H1 (cell line): ENCODE measurements at regions not wholly inside any gene's neighbourhood (a gene's known extent, or its start where the extent isn't known, plus 50 kb on each side); places are given as distances from the start of the nearest gene placed in this dataset.

Source experiments
- CTCF ChIA-PET: fragments of 300-600 bp; sonication (Branson Sonifier 250); formaldehyde crosslinking; loops from one replicate; lab custom pipeline; 2021; ENCODE audit not compliant: partially characterized antibody; lab: Charles Lee
- POLR2A ChIA-PET: fragments of 300-600 bp; sonication (Branson Sonifier 250); formaldehyde crosslinking; loops from one replicate; lab custom pipeline; 2021; ENCODE audit warnings: inconsistent platforms; ENCODE audit not compliant: partially characterized antibody; lab: Charles Lee
- DNase-seq, 2 experiments: peaks; one replicate each; pipeline versions ENCODE4 v3.0.0 to v3.0.0-alpha.2; 2010 to 2022; ENCODE audit warnings: low spot score in 2 of 2, low read depth in 1 of 2, mixed read lengths in 1 of 2
- FAIRE-seq: peaks from 2 replicates; lab custom pipeline; 2011; peaks lifted over from hg19 to GRCh38; lab: Jason Lieb, UNC
- H2AFZ ChIP-seq: 2 replicates; pipeline ENCODE4 v1.8.1; 2012; ENCODE audit warnings: low read length, inconsistent platforms
- H2AK5ac ChIP-seq: 2 replicates; pipeline ENCODE4 v1.6.1; 2013; ENCODE audit warnings: low read depth, low read length
- H2BK120ac ChIP-seq: replicated peaks from 2 replicates; pipeline ENCODE3; 2013; ENCODE audit warnings: low read depth, low read length, inconsistent platforms
- H2BK12ac ChIP-seq: 2 replicates; pipeline ENCODE4 v1.6.1; 2013; ENCODE audit warnings: low read depth, low read length
- H2BK15ac ChIP-seq: 2 replicates; pipeline ENCODE4 v1.6.1; 2013; ENCODE audit warnings: low read length
- H2BK20ac ChIP-seq: 2 replicates; pipeline ENCODE4 v1.6.1; 2013; ENCODE audit warnings: low read length
- H2BK5ac ChIP-seq: 2 replicates; pipeline ENCODE4 v1.6.1; 2013; ENCODE audit warnings: low read depth, low read length
- H3K14ac ChIP-seq: 2 replicates; pipeline ENCODE4 v1.6.1; 2013; ENCODE audit warnings: inconsistent platforms; ENCODE audit not compliant: insufficient read length
- H3K18ac ChIP-seq: 2 replicates; pipeline ENCODE4 v1.6.1; 2013; ENCODE audit warnings: low read length; ENCODE audit errors: extremely low read depth
- H3K23ac ChIP-seq: 2 replicates; pipeline ENCODE4 v1.6.1; 2013; ENCODE audit warnings: inconsistent platforms; ENCODE audit not compliant: insufficient read length
- H3K23me2 ChIP-seq: 2 replicates; pipeline ENCODE4 v1.6.1; 2013; ENCODE audit warnings: low read depth, low read length
- H3K27ac ChIP-seq: 2 replicates; pipeline ENCODE4 v1.6.1; 2011; ENCODE audit warnings: low read depth, low read length, inconsistent platforms
- H3K27me3 ChIP-seq, 4 experiments: replicated peaks in 1 of 4; 1 replicate in 1 of 4; 2 replicates in 3 of 4; pipeline versions ENCODE4 v1.6.1 to v1.8.1; 2011 to 2013; ENCODE audit warnings: low read length in 3 of 4, mild to moderate bottlenecking in 3 of 4, inconsistent platforms in 2 of 4, mixed read lengths in 2 of 4, moderate library complexity in 1 of 4; ENCODE audit not compliant: control insufficient read depth in 3 of 4, insufficient read depth in 3 of 4; ENCODE audit errors: extremely low read depth in 1 of 4
- H3K36me3 ChIP-seq, 4 experiments: 2 replicates each; pipeline versions ENCODE4 v1.6.1 to v1.8.1; 2011 to 2013; ENCODE audit warnings: mild to moderate bottlenecking in 4 of 4, low read length in 3 of 4, moderate library complexity in 2 of 4, control low read depth in 1 of 4, inconsistent platforms in 1 of 4; ENCODE audit not compliant: insufficient read depth in 4 of 4, control insufficient read depth in 2 of 4
- H3K4ac ChIP-seq: replicated peaks from 2 replicates; pipeline ENCODE3; 2013; ENCODE audit warnings: low read length, low read depth, mixed read lengths, inconsistent platforms; ENCODE audit not compliant: insufficient read length
- H3K4me1 ChIP-seq, 4 experiments: replicated peaks in 1 of 4; 1 replicate in 1 of 4; 2 replicates in 3 of 4; pipeline versions ENCODE4 v1.6.1 to v1.8.1; 2011 to 2013; ENCODE audit warnings: low read length in 3 of 4, inconsistent platforms in 2 of 4, mixed read lengths in 1 of 4; ENCODE audit not compliant: insufficient read depth in 4 of 4, control insufficient read depth in 3 of 4
- H3K4me2 ChIP-seq, 2 experiments: 2 replicates each; pipeline versions ENCODE4 v1.6.1 to v1.8.1; 2011 to 2013; ENCODE audit warnings: low read depth in 2 of 2, low read length in 2 of 2, control low read depth in 1 of 2, inconsistent platforms in 1 of 2, mild to moderate bottlenecking in 1 of 2; ENCODE audit not compliant: insufficient read depth in 1 of 2
- H3K4me3 ChIP-seq, 4 experiments: fragments of 200-600, 300-600 bp in 1 of 4; sonication (generic), shearing (Covaris generic), sonication (Bioruptor Twin) in 1 of 4; 2 replicates each; pipeline versions ENCODE4 v1.5.1 to v1.8.1; 2011 to 2016; ENCODE audit warnings: low read length in 4 of 4, low read depth in 3 of 4, control low read depth in 2 of 4, inconsistent platforms in 2 of 4, mild to moderate bottlenecking in 2 of 4, mixed read lengths in 1 of 4, moderate library complexity in 1 of 4; ENCODE audit not compliant: insufficient read depth in 2 of 4; ENCODE audit errors: extremely low read depth in 1 of 4
- H3K56ac ChIP-seq: replicated peaks from 2 replicates; pipeline ENCODE3; 2013; ENCODE audit warnings: low read depth, mild to moderate bottlenecking, mixed read lengths, low read length, inconsistent platforms; ENCODE audit not compliant: insufficient read length
- H3K79me1 ChIP-seq: 2 replicates; pipeline ENCODE4 v1.6.1; 2013; ENCODE audit warnings: low read depth, low read length, control low read depth
- H3K79me2 ChIP-seq, 2 experiments: 2 replicates each; pipeline versions ENCODE4 v1.6.1 to v1.8.1; 2012 to 2013; ENCODE audit warnings: low read length in 2 of 2, mild to moderate bottlenecking in 2 of 2, inconsistent platforms in 1 of 2; ENCODE audit not compliant: insufficient read depth in 2 of 2, control insufficient read depth in 1 of 2
- H3K9ac ChIP-seq, 4 experiments: replicated peaks in 1 of 4; 1 replicate in 1 of 4; 2 replicates in 3 of 4; pipeline versions ENCODE4 v1.6.1 to v1.8.1; 2011 to 2013; ENCODE audit warnings: low read depth in 3 of 4, low read length in 3 of 4, control low read depth in 2 of 4, mild to moderate bottlenecking in 2 of 4, moderate library complexity in 2 of 4, inconsistent platforms in 1 of 4; ENCODE audit errors: extremely low read depth in 1 of 4
- H3K9me3 ChIP-seq, 2 experiments: 2 replicates each; pipeline versions ENCODE4 v1.6.1 to v1.8.1; 2012 to 2013; ENCODE audit warnings: mild to moderate bottlenecking in 2 of 2, moderate library complexity in 2 of 2, control low read depth in 1 of 2, inconsistent platforms in 1 of 2, low read depth in 1 of 2, low read length in 1 of 2, mixed read lengths in 1 of 2; ENCODE audit not compliant: insufficient read depth in 2 of 2
- H4K20me1 ChIP-seq, 2 experiments: replicated peaks in 1 of 2; 2 replicates each; pipeline versions ENCODE3 to v1.8.1; 2011 to 2013; ENCODE audit warnings: inconsistent platforms in 2 of 2, low read length in 2 of 2, mild to moderate bottlenecking in 1 of 2; ENCODE audit not compliant: insufficient read depth in 2 of 2, control insufficient read depth in 1 of 2
- H4K5ac ChIP-seq: 2 replicates; pipeline ENCODE4 v1.6.1; 2013; ENCODE audit warnings: low read length, low read depth, mixed read lengths, inconsistent platforms; ENCODE audit not compliant: insufficient read length
- H4K8ac ChIP-seq: 2 replicates; pipeline ENCODE4 v1.8.0; 2013; ENCODE audit warnings: mild to moderate bottlenecking, moderate library complexity, low read length, inconsistent platforms; ENCODE audit not compliant: insufficient read depth; ENCODE audit errors: extremely low read depth
- H4K91ac ChIP-seq: replicated peaks from 2 replicates; pipeline ENCODE3; 2013; ENCODE audit warnings: low read length, mixed read lengths, inconsistent platforms; ENCODE audit not compliant: insufficient read length
- CHD1 ChIP-seq: IDR thresholded peaks from 2 replicates; pipeline ENCODE4 v1.6.1; 2012; ENCODE audit warnings: low read depth, low read length, improper control_type of control experiment
- EZH2 ChIP-seq: fragments of 200-600 bp; sonication (generic); IDR thresholded peaks from 2 replicates; pipeline ENCODE4 v1.7.1; 2012; ENCODE audit warnings: low read depth, mild to moderate bottlenecking, moderate library complexity, low read length, inconsistent platforms; ENCODE audit not compliant: severe bottlenecking
- GTF2F1 ChIP-seq: IDR thresholded peaks from 2 replicates; pipeline ENCODE4 v1.6.1; 2012; ENCODE audit warnings: low read depth, low read length, improper control_type of control experiment, borderline replicate concordance
- JUND ChIP-seq: IDR thresholded peaks from 2 replicates; pipeline ENCODE4 v1.6.1; 2011; ENCODE audit warnings: mild to moderate bottlenecking, improper control_type of control experiment, low read length
- NANOG ChIP-seq: IDR thresholded peaks from 2 replicates; pipeline ENCODE4 v1.6.1; 2011; ENCODE audit warnings: low read length, low read depth, mild to moderate bottlenecking, inconsistent platforms; ENCODE audit not compliant: insufficient read depth, poor library complexity, severe bottlenecking
- RNF2 ChIP-seq: fragments of 200-900, 300-1000 bp; sonication (generic); IDR thresholded peaks from 2 replicates; pipeline ENCODE4 v1.7.1; 2016; ENCODE audit warnings: borderline replicate concordance, low read depth, mild to moderate bottlenecking, antibody characterized with exemption, low read length; ENCODE audit not compliant: poor library complexity, severe bottlenecking; ENCODE audit errors: missing control alignments
- SAP30 ChIP-seq: fragments of 300-600 bp; sonication (generic); IDR thresholded peaks from 2 replicates; pipeline ENCODE4 v1.7.1; 2012; ENCODE audit warnings: low read length, moderate library complexity, mild to moderate bottlenecking, inconsistent platforms; ENCODE audit not compliant: insufficient read depth, insufficient replicate concordance
- SIX5 ChIP-seq: IDR thresholded peaks from 2 replicates; pipeline ENCODE4 v1.6.1; 2011; ENCODE audit warnings: mild to moderate bottlenecking, low read depth, low read length
- TAF1 ChIP-seq: IDR thresholded peaks from 2 replicates; pipeline ENCODE4 v1.6.1; 2011; ENCODE audit warnings: mild to moderate bottlenecking, low read depth, low read length
- TEAD4 ChIP-seq: IDR thresholded peaks from 2 replicates; pipeline ENCODE4 v1.6.1; 2012; ENCODE audit warnings: low read depth, low read length, inconsistent platforms, mixed read lengths
- YY1 ChIP-seq: IDR thresholded peaks from 2 replicates; pipeline ENCODE4 v1.6.1; 2011; ENCODE audit warnings: low read depth, mild to moderate bottlenecking, low read length
- TF ChIP-seq, protein P1 (sequence below), 3 experiments: IDR thresholded peaks; 1 replicate in 2 of 3; 2 replicates in 1 of 3; pipeline versions ENCODE4 v1.5.1 to v1.6.1; 2011; ENCODE audit warnings: low read length in 3 of 3, mild to moderate bottlenecking in 3 of 3, inconsistent platforms in 2 of 3, low read depth in 1 of 3, moderate library complexity in 1 of 3; ENCODE audit not compliant: insufficient read depth in 1 of 3; ENCODE audit errors: control extremely low read depth in 1 of 3

DNA sequence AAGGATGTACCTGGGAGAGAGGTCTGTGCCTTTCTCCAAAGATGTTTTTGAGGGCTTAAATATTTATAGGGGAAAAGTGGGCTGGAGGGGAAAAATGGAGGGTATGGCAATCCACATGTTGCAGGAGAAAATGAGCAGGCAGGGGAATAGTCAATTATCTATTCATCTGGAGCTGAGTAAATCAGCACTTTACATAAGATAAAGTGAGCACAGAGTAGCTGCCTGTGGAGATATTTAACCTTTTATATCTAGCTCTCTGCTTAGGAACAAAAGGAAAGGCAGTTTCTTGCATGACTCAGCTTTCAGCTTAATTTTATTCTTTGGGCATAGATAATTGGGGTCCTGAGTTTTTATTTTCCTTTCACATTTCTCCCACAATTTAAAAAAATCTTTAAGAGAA, 93.6 kb upstream of the NPY2R start (continued):
- no peak for TF ChIP-seq RNF2
- no peak for TF ChIP-seq TEAD4

DNA sequence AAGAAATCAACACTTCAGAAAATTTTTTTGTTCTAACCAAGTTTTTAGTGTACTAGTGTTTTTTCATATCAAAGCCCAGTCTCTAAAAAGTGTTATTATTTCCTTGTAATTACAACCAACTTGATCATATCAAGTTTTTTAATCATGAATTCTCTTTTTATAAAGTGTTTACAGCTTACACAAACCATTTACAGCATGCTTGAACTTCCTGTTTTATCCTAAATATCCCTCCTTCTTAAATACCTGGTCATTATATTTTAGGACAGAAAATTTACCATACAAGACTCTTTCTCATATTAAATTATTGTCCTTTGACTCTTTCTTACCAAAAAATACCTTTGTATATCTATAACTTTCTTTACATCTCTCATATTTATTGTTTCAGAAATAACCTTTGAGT, 89.4 kb upstream of the NPY2R start:
- no peaks in the 10 kb centered on the region for H3K27me3 ChIP-seq
- H3K18ac ChIP-seq = no peak overlapping the region
- no peaks in the 10 kb centered on the region for H4K20me1 ChIP-seq
- H3K23me2 ChIP-seq = no peaks in the 10 kb centered on the region; the same call in 1 of the 2 replicates
- H2BK15ac ChIP-seq = no peak overlapping the region
- no peak overlapping the region for H2BK120ac ChIP-seq
- POLR2A ChIA-PET = no interaction called here
- no peaks in the 10 kb centered on the region for H3K79me1 ChIP-seq
- no peak overlapping the region for H3K23ac ChIP-seq
- H3K36me3 ChIP-seq = peaks cover 0 to 3% (median under 1%) of the 10 kb centered on the region in 4 experiments; a peak in 2 of 8 replicates
- H3K14ac ChIP-seq = no peak overlapping the region
- no peak overlapping the region for H3K9ac ChIP-seq
- no peak overlapping the region for H3K4me2 ChIP-seq
- no peak overlapping the region for H2BK12ac ChIP-seq
- H3K4ac ChIP-seq = no peak overlapping the region
- H3K79me2 ChIP-seq = no peaks in the 10 kb centered on the region
- no peak overlapping the region for H2BK20ac ChIP-seq
- no peak overlapping the region for H4K91ac ChIP-seq
- H3K4me3 ChIP-seq = no peak overlapping the region
- H3K56ac ChIP-seq = no peak overlapping the region
- DNase-seq = no peak
- H3K27ac ChIP-seq = no peak overlapping the region
- peaks cover 0 to 7% (median 3%) of the 10 kb centered on the region in 4 experiments; a peak in 4 of 7 replicates for H3K4me1 ChIP-seq
- H4K8ac ChIP-seq = no peak overlapping the region
- no peak overlapping the region for H2AK5ac ChIP-seq
- FAIRE-seq = no peak
- no peak overlapping the region for H4K5ac ChIP-seq
- no peak overlapping the region for H2AFZ ChIP-seq
- CTCF ChIA-PET = no interaction called here
- H3K9me3 ChIP-seq = peaks cover 5 to 17% of the 10 kb centered on the region in 2 experiments
- H2BK5ac ChIP-seq = no peak overlapping the region
- TF ChIP-seq NANOG = no peak
- TF ChIP-seq TAF1 = no peak
- TF ChIP-seq CHD1 = no peak
- TF ChIP-seq, protein P1, sequence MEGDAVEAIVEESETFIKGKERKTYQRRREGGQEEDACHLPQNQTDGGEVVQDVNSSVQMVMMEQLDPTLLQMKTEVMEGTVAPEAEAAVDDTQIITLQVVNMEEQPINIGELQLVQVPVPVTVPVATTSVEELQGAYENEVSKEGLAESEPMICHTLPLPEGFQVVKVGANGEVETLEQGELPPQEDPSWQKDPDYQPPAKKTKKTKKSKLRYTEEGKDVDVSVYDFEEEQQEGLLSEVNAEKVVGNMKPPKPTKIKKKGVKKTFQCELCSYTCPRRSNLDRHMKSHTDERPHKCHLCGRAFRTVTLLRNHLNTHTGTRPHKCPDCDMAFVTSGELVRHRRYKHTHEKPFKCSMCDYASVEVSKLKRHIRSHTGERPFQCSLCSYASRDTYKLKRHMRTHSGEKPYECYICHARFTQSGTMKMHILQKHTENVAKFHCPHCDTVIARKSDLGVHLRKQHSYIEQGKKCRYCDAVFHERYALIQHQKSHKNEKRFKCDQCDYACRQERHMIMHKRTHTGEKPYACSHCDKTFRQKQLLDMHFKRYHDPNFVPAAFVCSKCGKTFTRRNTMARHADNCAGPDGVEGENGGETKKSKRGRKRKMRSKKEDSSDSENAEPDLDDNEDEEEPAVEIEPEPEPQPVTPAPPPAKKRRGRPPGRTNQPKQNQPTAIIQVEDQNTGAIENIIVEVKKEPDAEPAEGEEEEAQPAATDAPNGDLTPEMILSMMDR (IDR thresholded peaks at IDR 0.05; ENCODE audit: control extremely low read depth in 1 of 3, insufficient read depth in 1 of 3, low read depth in 1 of 3, low read length in 3 of 3) = no peak
- TF ChIP-seq JUND = no peak
- TF ChIP-seq SIX5 = no peak
- TF ChIP-seq EZH2 = no peak
- TF ChIP-seq SAP30 = no peak
- no peak for TF ChIP-seq GTF2F1
- TF ChIP-seq YY1 = no peak
